Panc1 (cell line): ENCODE measurements at regions not wholly inside any gene's neighbourhood (a gene's known extent, or its start where the extent isn't known, plus 50 kb on each side); places are given as distances from the start of the nearest gene placed in this dataset.

Experiments
- ATAC-seq: fragments of 200-7000 bp; cut with Tn5 transposase; 2 replicates; pipeline ENCODE4 v1.9.1; 2020; ENCODE audit warnings: mild to moderate bottlenecking, moderate library complexity
- BruUV-seq: library from RNA; stranded (reverse); fragments of 400-500 nt; replicated peaks from 2 replicates; lab custom pipeline; 2021; lab: Mats Ljungman, UMichigan
- CTCF ChIA-PET: fragments of 300-600 bp; sonication (Branson Sonifier 250); formaldehyde crosslinking; loops from one replicate; lab custom pipeline; 2022; ENCODE audit warnings: antibody characterized with exemption; lab: Charles Lee
- POLR2A ChIA-PET: fragments of 300-600 bp; sonication (Branson Sonifier 250); formaldehyde crosslinking; loops from one replicate; lab custom pipeline; 2022; ENCODE audit warnings: antibody characterized with exemption; lab: Charles Lee
- DNase-seq: peaks from one replicate; pipeline ENCODE4 v3.0.0-alpha.2; 2010; ENCODE audit warnings: low read depth, low spot score
- H3K27ac ChIP-seq: 2 replicates; pipeline ENCODE4 v1.5.1; 2011; ENCODE audit warnings: mild to moderate bottlenecking, low read length, inconsistent platforms
- H3K27me3 ChIP-seq: fragments of 200-500 bp; sonication (Bioruptor generic); 2 replicates; pipeline ENCODE4 v1.6.0; 2014; ENCODE audit warnings: low read length, inconsistent platforms; ENCODE audit not compliant: control insufficient read depth, insufficient read depth
- H3K36me3 ChIP-seq: fragments of 200-500 bp; sonication (Bioruptor generic); 2 replicates; pipeline ENCODE4 v1.5.1; 2014; ENCODE audit warnings: inconsistent platforms, mild to moderate bottlenecking, low read length, moderate library complexity; ENCODE audit not compliant: control insufficient read depth, insufficient read depth
- H3K4me1 ChIP-seq: 2 replicates; pipeline ENCODE4 v1.5.1; 2011; ENCODE audit warnings: inconsistent platforms, mild to moderate bottlenecking, low read length, moderate library complexity; ENCODE audit not compliant: control insufficient read depth, insufficient read depth
- H3K4me3 ChIP-seq, 2 experiments: 2 replicates each; pipeline ENCODE4 v1.5.1; 2011 to 2012; ENCODE audit warnings: low read depth in 2 of 2, low read length in 2 of 2, mild to moderate bottlenecking in 2 of 2, inconsistent platforms in 1 of 2, moderate library complexity in 1 of 2
- H3K9me3 ChIP-seq: fragments of 200-500 bp; sonication (Bioruptor generic); 2 replicates; pipeline ENCODE4 v1.5.1; 2014; ENCODE audit warnings: low read depth, mild to moderate bottlenecking, inconsistent platforms, low read length, moderate library complexity; ENCODE audit not compliant: control insufficient read depth, insufficient read depth
- CTCF ChIP-seq: fragments of 450-650 bp; IDR thresholded peaks from 2 replicates; pipeline ENCODE4 v1.5.1; 2017; ENCODE audit warnings: mild to moderate bottlenecking
- POLR2AphosphoS5 ChIP-seq: IDR thresholded peaks from 2 replicates; pipeline ENCODE4 v1.6.1; 2012; ENCODE audit warnings: mild to moderate bottlenecking, low read depth, low read length, moderate library complexity
- REST ChIP-seq, 2 experiments: IDR thresholded peaks; 2 replicates each; pipeline ENCODE4 v1.6.1; 2011 to 2012; ENCODE audit warnings: low read depth in 2 of 2, control low read depth in 1 of 2, low read length in 1 of 2, mild to moderate bottlenecking in 1 of 2, moderate library complexity in 1 of 2; ENCODE audit not compliant: insufficient read depth in 1 of 2
- SIN3A ChIP-seq: IDR thresholded peaks from 2 replicates; pipeline ENCODE4 v1.6.1; 2012; ENCODE audit warnings: low read depth, mild to moderate bottlenecking, low read length, moderate library complexity, borderline replicate concordance; ENCODE audit not compliant: insufficient read depth
- TCF7L2 ChIP-seq: IDR thresholded peaks from 2 replicates; pipeline ENCODE4 v1.6.1; 2011; ENCODE audit warnings: mild to moderate bottlenecking, low read depth, low read length, inconsistent platforms
- in situ Hi-C: cut with HindIII; loops from 2 replicates; pipeline ENCODE4 v1.10.0; 2016; ENCODE audit warnings: low sequenced_read_pairs, low pct_unique_long_range_greater_than_20kb
- intact Hi-C: fragments of 100-400 bp; cut with micrococcal nuclease; formaldehyde crosslinking; loops from one replicate; pipeline ENCODE4 v1.10.0; 2022; ENCODE audit not compliant: unreplicated experiment

- TF ChIP-seq SIN3A (no peak), CTCF (no peak), POLR2AphosphoS5 (no peak), REST (IDR thresholded peaks at IDR 0.05; ENCODE audit: insufficient read depth in 1 of 2, low read depth in 2 of 2, low read length in 1 of 2) (no peak), TCF7L2 (no peak)
- POLR2A ChIA-PET = no interaction called here
- no peaks in the 10 kb centered on the region for H3K4me1 ChIP-seq
- CTCF ChIA-PET = no interaction called here
- H3K4me3 ChIP-seq = no peak overlapping the region
- DNase-seq (no peak), ATAC-seq (no peak)
- no TSS peak for BruUV-seq
- no peaks in the 10 kb centered on the region for H3K36me3 ChIP-seq
- in situ Hi-C loops = no loop called here
- no peaks in the 10 kb centered on the region for H3K27me3 ChIP-seq
- intact Hi-C loops = no loop called here
- no peak overlapping the region for H3K27ac ChIP-seq
- no peaks in the 10 kb centered on the region for H3K9me3 ChIP-seq
These were observed 747.1 kb upstream of the ADGRB3 start for GRCh38 chr6:67887747-67888545.

GRCh38 chr6:67887419-67887746, 747.7 kb upstream of the ADGRB3 start:
- Histone ChIP-seq H3K4me1 (no peaks in the 10 kb centered on the region), H3K36me3 (no peaks in the 10 kb centered on the region), H3K27me3 (no peaks in the 10 kb centered on the region), H3K27ac (no peak overlapping the region), H3K9me3 (no peaks in the 10 kb centered on the region), H3K4me3 (no peak overlapping the region)
- in situ Hi-C loops = no loop called here
- BruUV-seq = no TSS peak
- ChIA-PET CTCF (no interaction called here), POLR2A (no interaction called here)
- ATAC-seq (no peak), DNase-seq (no peak)
- intact Hi-C loops = no loop called here
- TF ChIP-seq REST (IDR thresholded peaks at IDR 0.05; ENCODE audit: insufficient read depth in 1 of 2, low read depth in 2 of 2, low read length in 1 of 2) (no peak), SIN3A (no peak), TCF7L2 (no peak), CTCF (no peak), POLR2AphosphoS5 (no peak)
